ENCODE measurements at regions not wholly inside any gene's neighbourhood (a gene's known extent, or its start where the extent isn't known, plus 50 kb on each side); places are given as distances from the start of the nearest gene placed in this dataset.

- no peak overlapping the region for H3K4me3 ChIP-seq
- no peak for DNase-seq
- H3K36me3 ChIP-seq (ENCODE audit: low read depth) = no peaks in the 10 kb centered on the region
- no peaks in the 10 kb centered on the region for H3K9me3 ChIP-seq
- intact Hi-C loops (cut with DNase I, micrococcal nuclease) = no loop called here
- H3K4me1 ChIP-seq (ENCODE audit: low read depth) = no peaks in the 10 kb centered on the region
- ATAC-seq = peak; percentile 17
- TF ChIP-seq CTCF (IDR thresholded peaks at IDR 0.05) = no peak
Measured at GRCh38 chr7:52777051-52777822, 258.2 kb upstream of the POM121L12 start.

GRCh38 chr7:52775876-52776275, 259.6 kb upstream of the POM121L12 start:
- DNase-seq = no peak
- H3K4me1 ChIP-seq (ENCODE audit: low read depth) = no peaks in the 10 kb centered on the region
- no peaks in the 10 kb centered on the region for H3K9me3 ChIP-seq
- H3K36me3 ChIP-seq (ENCODE audit: low read depth) = no peaks in the 10 kb centered on the region
- ATAC-seq = no peak
- H3K4me3 ChIP-seq = no peak overlapping the region
- TF ChIP-seq CTCF (IDR thresholded peaks at IDR 0.05) = no peak
- intact Hi-C loops (cut with DNase I, micrococcal nuclease) = no loop called here

- ATAC-seq = no peak
- intact Hi-C loops (cut with DNase I, micrococcal nuclease) = no loop called here
- TF ChIP-seq CTCF (IDR thresholded peaks at IDR 0.05) = no peak
Measured at GRCh38 chr7:52771177-52771576, 264.3 kb upstream of the POM121L12 start.

GRCh38 chr7:52764492-52765169, 270.8 kb upstream of the POM121L12 start:
- ATAC-seq (no peak), DNase-seq (no peak)
- intact Hi-C loops (cut with DNase I, micrococcal nuclease) = no loop called here
- H3K36me3 ChIP-seq (ENCODE audit: low read depth) = no peaks in the 10 kb centered on the region
- H3K9me3 ChIP-seq = no peaks in the 10 kb centered on the region
- H3K4me3 ChIP-seq = no peak overlapping the region
- H3K4me1 ChIP-seq (ENCODE audit: low read depth) = no peaks in the 10 kb centered on the region
- no peak for TF ChIP-seq CTCF (IDR thresholded peaks at IDR 0.05)

More at GRCh38 chr7:52771177-52771576, 264.3 kb upstream of the POM121L12 start:
- no peaks in the 10 kb centered on the region for H3K4me1 ChIP-seq (ENCODE audit: low read depth)
- H3K36me3 ChIP-seq (ENCODE audit: low read depth) = no peaks in the 10 kb centered on the region
- H3K9me3 ChIP-seq = no peaks in the 10 kb centered on the region
- no peak overlapping the region for H3K4me3 ChIP-seq
- no peak for DNase-seq

- DNase-seq = no peak
- Histone ChIP-seq H3K4me3 (no peak overlapping the region), H3K4me1 (ENCODE audit: low read depth) (no peaks in the 10 kb centered on the region), H3K9me3 (no peaks in the 10 kb centered on the region), H3K36me3 (ENCODE audit: low read depth) (no peaks in the 10 kb centered on the region)
- intact Hi-C loops (cut with DNase I, micrococcal nuclease) = no loop called here
- TF ChIP-seq CTCF (IDR thresholded peaks at IDR 0.05) = no peak
- no peak for ATAC-seq
Measured at GRCh38 chr7:52758356-52758755, 277.1 kb upstream of the POM121L12 start.
